ENCODE measurements at regions not wholly inside any gene's neighbourhood (a gene's known extent, or its start where the extent isn't known, plus 50 kb on each side); places are given as distances from the start of the nearest gene placed in this dataset.

- Histone ChIP-seq H3F3A (replicated peaks; ENCODE audit: insufficient read depth) (no peaks in the 10 kb centered on the region), H3K9me2 (no peaks in the 10 kb centered on the region), H3K27ac (ENCODE audit: low read depth in 2 of 2, low read length in 1 of 2) (no peak overlapping the region), H3K4me2 (no peak overlapping the region), H2AFZ (ENCODE audit: low read depth) (no peak overlapping the region), H3K36me3 (replicated peaks in 1 of 2; ENCODE audit: control insufficient read depth in 1 of 2, insufficient read depth in 2 of 2, low read length in 1 of 2) (no peaks in the 10 kb centered on the region), H4K20me1 (ENCODE audit: insufficient read depth) (no peaks in the 10 kb centered on the region), H3K9me3 (no peaks in the 10 kb centered on the region), H3K9ac (no peak overlapping the region), H3K4me3 (ENCODE audit: low read depth in 2 of 2, low read length in 1 of 2) (no peak overlapping the region), H3K27me3 (ENCODE audit: insufficient read depth) (no peaks in the 10 kb centered on the region), H3K4me1 (ENCODE audit: control insufficient read depth in 1 of 2, insufficient read depth in 2 of 2, low read depth in 1 of 2, low read length in 1 of 2) (no peaks in the 10 kb centered on the region), H3K79me2 (ENCODE audit: insufficient read depth) (no peaks in the 10 kb centered on the region)
- ChIA-PET CTCF (interaction anchor here (1.2 to 2.1 kb wide), 3 partner anchors 18 to 200 kb away, joined by 4 to 6 read pairs (median 5); no protein-coding TSS in a partner anchor), POLR2A (no interaction called here)
- no peak for DNase-seq
- TF ChIP-seq RXRA (IDR thresholded peaks at IDR 0.05; ENCODE audit: borderline replicate concordance, low read depth) (no peak), EP300 (IDR thresholded peaks at IDR 0.05; ENCODE audit: borderline replicate concordance in 1 of 2, low read depth in 1 of 2, low read length in 1 of 2) (no peak), TAF1 (IDR thresholded peaks at IDR 0.05; ENCODE audit: borderline replicate concordance, low read depth, low read length) (no peak), NRF1 (IDR thresholded peaks at IDR 0.05; ENCODE audit: low read depth, low read length) (no peak), TCF12 (IDR thresholded peaks at IDR 0.05) (no peak), CTCF (IDR thresholded peaks at IDR 0.05) (no peak), RAD21 (IDR thresholded peaks at IDR 0.05; ENCODE audit: low read length) (no peak), FOXM1 (IDR thresholded peaks at IDR 0.05; ENCODE audit: low read depth) (no peak)
- WGBS (ENCODE audit: low lambda C conversion rate): 90% methylated on average over 4 of the region's 4 CpGs
These were observed 138.4 kb upstream of the STX18 start for GRCh38 chr4:4680243-4680642.

GRCh38 chr4:4677556-4678522 is 136.0 kb upstream of the STX18 start:
- CTCF ChIA-PET: interaction anchor here (0.6 to 2.9 kb wide), 17 partner anchors 9 to 213 kb away, joined by 3 to 16 read pairs (median 3); no protein-coding TSS in a partner anchor
- Histone ChIP-seq H3K9me3 (no peaks in the 10 kb centered on the region), H3K79me2 (ENCODE audit: insufficient read depth) (no peaks in the 10 kb centered on the region), H3K4me3 (ENCODE audit: low read depth in 2 of 2, low read length in 1 of 2) (peak overlapping the region in 1 of 2 experiments; percentile 35; a peak in 1 of 4 replicates), H3K27ac (ENCODE audit: low read depth in 2 of 2, low read length in 1 of 2) (no peak overlapping the region), H3F3A (replicated peaks; ENCODE audit: insufficient read depth) (no peaks in the 10 kb centered on the region), H3K4me1 (ENCODE audit: control insufficient read depth in 1 of 2, insufficient read depth in 2 of 2, low read depth in 1 of 2, low read length in 1 of 2) (no peaks in the 10 kb centered on the region), H3K36me3 (replicated peaks in 1 of 2; ENCODE audit: control insufficient read depth in 1 of 2, insufficient read depth in 2 of 2, low read length in 1 of 2) (no peaks in the 10 kb centered on the region), H4K20me1 (ENCODE audit: insufficient read depth) (no peaks in the 10 kb centered on the region), H3K27me3 (ENCODE audit: insufficient read depth) (no peaks in the 10 kb centered on the region), H3K9me2 (no peaks in the 10 kb centered on the region), H2AFZ (ENCODE audit: low read depth) (0 out of 2 replicates have a peak overlapping the region, but pooled peaks have one; percentile 11), H3K4me2 (no peak overlapping the region), H3K9ac (no peak overlapping the region)
- DNase-seq: peak; percentile 67
- POLR2A ChIA-PET: no interaction called here
- 82% methylated on average over 23 of the region's 23 CpGs for WGBS (ENCODE audit: low lambda C conversion rate)
- TF ChIP-seq SIN3A (IDR thresholded peaks at IDR 0.05; ENCODE audit: borderline replicate concordance, low read depth, low read length): no peak
- no peak for TF ChIP-seq EP300 (IDR thresholded peaks at IDR 0.05; ENCODE audit: borderline replicate concordance in 1 of 2, low read depth in 1 of 2, low read length in 1 of 2)
- no peak for TF ChIP-seq USF1 (IDR thresholded peaks at IDR 0.05; ENCODE audit: borderline replicate concordance, low read depth)
- TF ChIP-seq RAD21 (IDR thresholded peaks at IDR 0.05; ENCODE audit: low read length): peak; percentile 75
- peak; percentile 54 for TF ChIP-seq CTCF (IDR thresholded peaks at IDR 0.05)
- peak; percentile 52 for TF ChIP-seq SMC3 (IDR thresholded peaks at IDR 0.05; ENCODE audit: low read depth, low read length)

Data from SK-N-SH (cell line).